Left lung (tissue), 4 donors: ENCODE measurements at regions not wholly inside any gene's neighbourhood (a gene's known extent, or its start where the extent isn't known, plus 50 kb on each side); places are given as distances from the start of the nearest gene placed in this dataset.

ENCODE experiments used
- ATAC-seq: fragments of 200-7000 bp; cut with Tn5 transposase; one replicate; pipeline ENCODE4 v1.9.1; 2020; ENCODE audit warnings: moderate library complexity
- DNase-seq, 4 donors: peaks; one replicate each; pipeline ENCODE4 v3.0.0-alpha.2; 2013 to 2020
- H3K27ac ChIP-seq, 2 donors: fragments of 200-600 bp; sonication (generic) in 1 of 2; one replicate each; pipeline versions ENCODE4 v1.5.0 to v1.8.0; 2020 to 2021
- H3K27me3 ChIP-seq, 2 donors: fragments of 200-600 bp; sonication (generic) in 1 of 2; one replicate each; pipeline versions ENCODE4 v1.5.0 to v1.8.0; 2020 to 2021
- H3K36me3 ChIP-seq, 2 donors: fragments of 200-600 bp; sonication (generic) in 1 of 2; one replicate each; pipeline versions ENCODE4 v1.5.0 to v1.8.0; 2020 to 2021
- H3K4me1 ChIP-seq, 2 donors: fragments of 200-600 bp; one replicate each; pipeline ENCODE4 v1.8.0; 2021
- H3K4me3 ChIP-seq, 2 donors: fragments of 200-600 bp; sonication (generic) in 1 of 2; one replicate each; pipeline versions ENCODE4 v1.5.0 to v1.8.0; 2020 to 2021; ENCODE audit warnings: mild to moderate bottlenecking in 1 of 2
- H3K9me3 ChIP-seq, 2 donors: fragments of 200-600 bp; sonication (generic) in 1 of 2; one replicate each; pipeline versions ENCODE4 v1.5.0 to v1.8.0; 2020 to 2021
- CTCF ChIP-seq, 2 donors: fragments of 200-600 bp; sonication (generic) in 1 of 2; IDR thresholded peaks; one replicate each; pipeline versions ENCODE4 v1.5.0 to v1.8.0; 2021; ENCODE audit warnings: antibody characterized with exemption in 2 of 2
- intact Hi-C, 2 donors: fragments of 100-400 bp; cut with DNase I; formaldehyde crosslinking; loops; one replicate each; pipeline versions ENCODE4 v1.11.2 to v1.14.2; 2022
- donor health status: DM: no; HTN: yes; CAD: no.
- donor health status: DM: no; HTN: no; CAD: no.

DNA sequence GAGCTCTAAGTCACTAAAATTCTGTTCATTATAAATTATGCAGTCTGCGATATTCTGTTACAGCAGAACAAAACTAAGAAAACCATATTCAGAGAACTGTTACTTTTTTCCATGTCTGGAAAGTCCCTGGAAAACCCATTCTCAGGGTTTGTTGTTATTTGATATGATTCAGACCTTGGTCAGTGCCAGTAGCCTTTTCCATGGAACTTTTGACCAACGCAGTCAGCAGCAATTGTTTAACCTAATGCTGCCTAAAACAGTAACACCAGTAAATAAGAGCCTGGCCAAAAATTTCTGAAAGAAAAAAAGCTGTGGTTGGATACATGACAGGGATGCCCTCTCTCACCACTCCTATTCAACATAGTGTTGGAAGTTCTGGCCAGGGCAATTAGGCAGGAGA lies 402.7 kb downstream of the TBC1D4 start:
- no peak overlapping the region for H3K27ac ChIP-seq
- ATAC-seq, result no peak
- no peaks in the 10 kb centered on the region for H3K36me3 ChIP-seq
- H3K9me3 ChIP-seq, result peaks cover 0 to 14% of the 10 kb centered on the region in 2 donors
- H3K4me3 ChIP-seq, result no peak overlapping the region
- no peak for DNase-seq
- intact Hi-C loops, result no loop called here
- H3K27me3 ChIP-seq, result no peaks in the 10 kb centered on the region
- H3K4me1 ChIP-seq, result no peaks in the 10 kb centered on the region
- TF ChIP-seq CTCF (IDR thresholded peaks at IDR 0.05), result no peak

DNA sequence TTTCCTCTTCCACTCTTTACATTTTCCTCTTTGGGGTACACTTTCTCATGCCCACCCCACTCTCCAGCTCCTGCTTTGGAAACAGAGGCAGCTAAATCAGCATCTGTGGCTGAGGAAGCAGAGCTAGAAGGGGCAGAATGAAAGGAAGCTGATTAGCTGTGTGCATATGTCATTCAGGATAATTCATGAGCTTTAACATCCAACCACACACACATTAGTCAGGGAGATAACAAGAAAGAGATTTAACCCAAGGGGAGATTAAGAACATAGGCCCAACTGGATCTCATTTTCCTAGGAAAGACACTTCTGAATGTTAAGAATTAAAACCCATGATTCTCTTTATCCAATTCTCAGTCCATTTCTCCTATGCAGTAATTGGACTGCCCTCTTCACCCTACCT lies 405.5 kb downstream of the TBC1D4 start:
- Histone ChIP-seq H3K9me3 (peaks cover 0 to 7% of the 10 kb centered on the region in 2 donors), H3K4me1 (no peaks in the 10 kb centered on the region), H3K27ac (no peak overlapping the region), H3K27me3 (no peaks in the 10 kb centered on the region), H3K36me3 (no peaks in the 10 kb centered on the region), H3K4me3 (no peak overlapping the region)
- ATAC-seq (no peak), DNase-seq (no peak)
- intact Hi-C loops, result no loop called here
- no peak for TF ChIP-seq CTCF (IDR thresholded peaks at IDR 0.05)

GRCh38 chr13:75073786-75074185 lies 408.2 kb downstream of the TBC1D4 start:
- Histone ChIP-seq H3K36me3 (no peaks in the 10 kb centered on the region), H3K27me3 (no peaks in the 10 kb centered on the region), H3K4me1 (no peaks in the 10 kb centered on the region), H3K27ac (no peak overlapping the region), H3K9me3 (peaks cover 0 to 2% of the 10 kb centered on the region in 2 donors), H3K4me3 (no peak overlapping the region)
- DNase-seq (no peak), ATAC-seq (no peak)
- TF ChIP-seq CTCF (IDR thresholded peaks at IDR 0.05), result no peak
- intact Hi-C loops, result no loop called here

DNA sequence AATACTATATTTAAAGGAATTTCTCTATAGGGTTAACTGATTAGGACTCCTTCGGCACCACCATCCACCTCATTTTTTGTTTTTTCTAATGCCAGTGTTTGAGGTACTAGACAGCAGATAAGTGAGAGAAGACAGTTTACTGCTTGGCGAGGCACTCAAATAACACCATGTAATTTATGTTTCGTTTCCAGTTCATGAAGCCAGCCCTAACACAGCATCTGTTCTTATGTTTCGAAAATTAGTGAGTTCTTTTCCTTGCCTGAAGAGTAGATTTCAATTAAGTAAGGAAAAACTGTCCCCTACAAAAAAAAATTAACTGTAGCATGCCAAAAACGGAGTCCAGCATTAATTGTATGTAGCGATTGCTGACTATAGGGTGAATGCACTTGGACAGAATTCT lies 409.1 kb downstream of the TBC1D4 start:
- ATAC-seq, result no peak
- Histone ChIP-seq H3K4me3 (no peak overlapping the region), H3K4me1 (no peaks in the 10 kb centered on the region), H3K9me3 (peaks cover 0 to 2% of the 10 kb centered on the region in 2 donors), H3K27me3 (no peaks in the 10 kb centered on the region), H3K36me3 (no peaks in the 10 kb centered on the region), H3K27ac (no peak overlapping the region)
- no peak for TF ChIP-seq CTCF (IDR thresholded peaks at IDR 0.05)
- intact Hi-C loops, result no loop called here
- DNase-seq, result no peak

- no peak for TF ChIP-seq CTCF (IDR thresholded peaks at IDR 0.05)
- Histone ChIP-seq H3K4me3 (no peak overlapping the region), H3K27ac (no peak overlapping the region), H3K27me3 (no peaks in the 10 kb centered on the region), H3K9me3 (peaks cover 0 to 2% of the 10 kb centered on the region in 2 donors), H3K36me3 (no peaks in the 10 kb centered on the region), H3K4me1 (no peaks in the 10 kb centered on the region)
- no peak for ATAC-seq
- intact Hi-C loops, result no loop called here
- no peak for DNase-seq
Observed at GRCh38 chr13:75072368-75072767, 409.6 kb downstream of the TBC1D4 start.
